Hepatocyte (in vitro differentiated cells): ENCODE measurements at regions not wholly inside any gene's neighbourhood (a gene's known extent, or its start where the extent isn't known, plus 50 kb on each side); places are given as distances from the start of the nearest gene placed in this dataset.
"Not testable (repeated sequence)": the region's sequence is repeated elsewhere in the genome, so short reads cannot be mapped to it uniquely, and the experiment has no call there.

Source experiments
- EZH2 ChIP-seq: fragments of 200-600 bp; sonication (generic); IDR thresholded peaks from 2 replicates; pipeline ENCODE4 v1.6.1; 2016; ENCODE audit warnings: antibody characterized with exemption, mild to moderate bottlenecking, borderline replicate concordance
- EZH2phosphoT487 ChIP-seq: fragments of 200-600 bp; sonication (generic); IDR thresholded peaks from one replicate; pipeline ENCODE4 v1.6.1; 2018; ENCODE audit warnings: antibody characterized with exemption, mild to moderate bottlenecking, low read depth, moderate library complexity; ENCODE audit not compliant: unreplicated experiment, severe bottlenecking
- TF ChIP-seq, protein P1 (sequence below): fragments of 200-600 bp; sonication (generic); IDR thresholded peaks from 2 replicates; pipeline ENCODE4 v1.5.1; 2016; ENCODE audit warnings: antibody characterized with exemption, mild to moderate bottlenecking; ENCODE audit not compliant: poor library complexity

DNA sequence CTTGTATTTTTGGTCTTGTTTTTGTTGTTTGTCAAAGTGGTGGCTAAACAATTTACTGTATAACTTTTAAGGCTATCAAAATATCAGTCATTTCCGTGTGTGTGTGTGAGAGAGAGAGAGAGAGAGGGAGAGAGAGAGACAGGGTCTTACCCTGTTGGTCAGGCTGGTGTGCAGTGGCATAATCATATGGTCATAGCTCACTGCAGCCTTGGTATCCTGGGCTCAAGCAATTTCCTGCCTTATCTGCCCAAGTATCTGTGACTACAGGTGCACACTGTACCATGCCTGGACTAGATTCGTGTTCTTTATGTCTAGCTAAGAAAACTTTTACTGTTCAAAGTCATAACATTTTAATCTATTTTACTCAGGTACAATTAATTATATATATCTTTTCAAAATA, 313.1 kb upstream of the PUDP start:
- TF ChIP-seq, protein P1, sequence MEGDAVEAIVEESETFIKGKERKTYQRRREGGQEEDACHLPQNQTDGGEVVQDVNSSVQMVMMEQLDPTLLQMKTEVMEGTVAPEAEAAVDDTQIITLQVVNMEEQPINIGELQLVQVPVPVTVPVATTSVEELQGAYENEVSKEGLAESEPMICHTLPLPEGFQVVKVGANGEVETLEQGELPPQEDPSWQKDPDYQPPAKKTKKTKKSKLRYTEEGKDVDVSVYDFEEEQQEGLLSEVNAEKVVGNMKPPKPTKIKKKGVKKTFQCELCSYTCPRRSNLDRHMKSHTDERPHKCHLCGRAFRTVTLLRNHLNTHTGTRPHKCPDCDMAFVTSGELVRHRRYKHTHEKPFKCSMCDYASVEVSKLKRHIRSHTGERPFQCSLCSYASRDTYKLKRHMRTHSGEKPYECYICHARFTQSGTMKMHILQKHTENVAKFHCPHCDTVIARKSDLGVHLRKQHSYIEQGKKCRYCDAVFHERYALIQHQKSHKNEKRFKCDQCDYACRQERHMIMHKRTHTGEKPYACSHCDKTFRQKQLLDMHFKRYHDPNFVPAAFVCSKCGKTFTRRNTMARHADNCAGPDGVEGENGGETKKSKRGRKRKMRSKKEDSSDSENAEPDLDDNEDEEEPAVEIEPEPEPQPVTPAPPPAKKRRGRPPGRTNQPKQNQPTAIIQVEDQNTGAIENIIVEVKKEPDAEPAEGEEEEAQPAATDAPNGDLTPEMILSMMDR = not testable (repeated sequence)
- not testable (repeated sequence) for TF ChIP-seq EZH2phosphoT487, EZH2
